ENCODE measurements at regions not wholly inside any gene's neighbourhood (a gene's known extent, or its start where the extent isn't known, plus 50 kb on each side); places are given as distances from the start of the nearest gene placed in this dataset.

DNA sequence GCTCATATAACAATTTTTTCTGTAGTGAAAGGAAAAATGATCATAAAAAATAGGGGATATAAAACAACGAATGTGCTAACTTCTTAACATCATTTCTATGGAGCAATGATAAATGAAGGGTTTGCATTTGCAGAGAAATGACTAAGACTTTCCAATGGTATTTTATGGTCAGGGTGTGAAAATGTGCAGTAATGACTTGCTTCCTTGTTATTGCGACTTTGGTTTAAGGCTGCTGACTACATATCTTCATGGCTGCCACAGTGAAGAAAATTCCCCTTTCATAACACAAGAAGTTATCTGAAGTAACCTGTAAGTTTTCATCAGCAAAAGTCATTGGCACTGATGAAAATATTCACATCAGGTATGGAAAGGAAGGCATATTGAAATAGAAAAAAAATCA is 166.1 kb upstream of the NRG3 start:
- in situ Hi-C loops (cut with HindIII; ENCODE audit: low pct_unique_long_range_greater_than_20kb, low sequenced_read_pairs) (no loop called here), intact Hi-C loops (cut with micrococcal nuclease; ENCODE audit: unreplicated experiment) (no loop called here)
- no TSS peak for BruUV-seq (replicated peaks)
- ChIA-PET POLR2A (no interaction called here), CTCF (no interaction called here)
- ATAC-seq (no peak), DNase-seq (ENCODE audit: low read depth, low spot score) (no peak)
- TF ChIP-seq, protein P1, sequence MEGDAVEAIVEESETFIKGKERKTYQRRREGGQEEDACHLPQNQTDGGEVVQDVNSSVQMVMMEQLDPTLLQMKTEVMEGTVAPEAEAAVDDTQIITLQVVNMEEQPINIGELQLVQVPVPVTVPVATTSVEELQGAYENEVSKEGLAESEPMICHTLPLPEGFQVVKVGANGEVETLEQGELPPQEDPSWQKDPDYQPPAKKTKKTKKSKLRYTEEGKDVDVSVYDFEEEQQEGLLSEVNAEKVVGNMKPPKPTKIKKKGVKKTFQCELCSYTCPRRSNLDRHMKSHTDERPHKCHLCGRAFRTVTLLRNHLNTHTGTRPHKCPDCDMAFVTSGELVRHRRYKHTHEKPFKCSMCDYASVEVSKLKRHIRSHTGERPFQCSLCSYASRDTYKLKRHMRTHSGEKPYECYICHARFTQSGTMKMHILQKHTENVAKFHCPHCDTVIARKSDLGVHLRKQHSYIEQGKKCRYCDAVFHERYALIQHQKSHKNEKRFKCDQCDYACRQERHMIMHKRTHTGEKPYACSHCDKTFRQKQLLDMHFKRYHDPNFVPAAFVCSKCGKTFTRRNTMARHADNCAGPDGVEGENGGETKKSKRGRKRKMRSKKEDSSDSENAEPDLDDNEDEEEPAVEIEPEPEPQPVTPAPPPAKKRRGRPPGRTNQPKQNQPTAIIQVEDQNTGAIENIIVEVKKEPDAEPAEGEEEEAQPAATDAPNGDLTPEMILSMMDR (IDR thresholded peaks at IDR 0.05) = no peak
- TF ChIP-seq TCF7L2 (IDR thresholded peaks at IDR 0.05; ENCODE audit: low read depth, low read length) (no peak), POLR2AphosphoS5 (IDR thresholded peaks at IDR 0.05; ENCODE audit: low read depth, low read length) (no peak), SIN3A (IDR thresholded peaks at IDR 0.05; ENCODE audit: borderline replicate concordance, insufficient read depth, low read depth, low read length) (no peak)
- TF ChIP-seq, protein P2, sequence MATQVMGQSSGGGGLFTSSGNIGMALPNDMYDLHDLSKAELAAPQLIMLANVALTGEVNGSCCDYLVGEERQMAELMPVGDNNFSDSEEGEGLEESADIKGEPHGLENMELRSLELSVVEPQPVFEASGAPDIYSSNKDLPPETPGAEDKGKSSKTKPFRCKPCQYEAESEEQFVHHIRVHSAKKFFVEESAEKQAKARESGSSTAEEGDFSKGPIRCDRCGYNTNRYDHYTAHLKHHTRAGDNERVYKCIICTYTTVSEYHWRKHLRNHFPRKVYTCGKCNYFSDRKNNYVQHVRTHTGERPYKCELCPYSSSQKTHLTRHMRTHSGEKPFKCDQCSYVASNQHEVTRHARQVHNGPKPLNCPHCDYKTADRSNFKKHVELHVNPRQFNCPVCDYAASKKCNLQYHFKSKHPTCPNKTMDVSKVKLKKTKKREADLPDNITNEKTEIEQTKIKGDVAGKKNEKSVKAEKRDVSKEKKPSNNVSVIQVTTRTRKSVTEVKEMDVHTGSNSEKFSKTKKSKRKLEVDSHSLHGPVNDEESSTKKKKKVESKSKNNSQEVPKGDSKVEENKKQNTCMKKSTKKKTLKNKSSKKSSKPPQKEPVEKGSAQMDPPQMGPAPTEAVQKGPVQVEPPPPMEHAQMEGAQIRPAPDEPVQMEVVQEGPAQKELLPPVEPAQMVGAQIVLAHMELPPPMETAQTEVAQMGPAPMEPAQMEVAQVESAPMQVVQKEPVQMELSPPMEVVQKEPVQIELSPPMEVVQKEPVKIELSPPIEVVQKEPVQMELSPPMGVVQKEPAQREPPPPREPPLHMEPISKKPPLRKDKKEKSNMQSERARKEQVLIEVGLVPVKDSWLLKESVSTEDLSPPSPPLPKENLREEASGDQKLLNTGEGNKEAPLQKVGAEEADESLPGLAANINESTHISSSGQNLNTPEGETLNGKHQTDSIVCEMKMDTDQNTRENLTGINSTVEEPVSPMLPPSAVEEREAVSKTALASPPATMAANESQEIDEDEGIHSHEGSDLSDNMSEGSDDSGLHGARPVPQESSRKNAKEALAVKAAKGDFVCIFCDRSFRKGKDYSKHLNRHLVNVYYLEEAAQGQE (IDR thresholded peaks at IDR 0.05; ENCODE audit: insufficient read depth in 1 of 2, low read depth in 2 of 2, low read length in 1 of 2) = no peak
- Histone ChIP-seq H3K4me3 (ENCODE audit: low read depth in 2 of 2, low read length in 2 of 2) (no peak overlapping the region), H3K9me3 (ENCODE audit: control insufficient read depth, insufficient read depth, low read depth, low read length) (no peaks in the 10 kb centered on the region), H3K36me3 (ENCODE audit: control insufficient read depth, insufficient read depth, low read length) (no peaks in the 10 kb centered on the region), H3K27me3 (ENCODE audit: control insufficient read depth, insufficient read depth, low read length) (no peaks in the 10 kb centered on the region), H3K4me1 (ENCODE audit: control insufficient read depth, insufficient read depth, low read length) (no peaks in the 10 kb centered on the region), H3K27ac (ENCODE audit: low read length) (no peak overlapping the region)

DNA sequence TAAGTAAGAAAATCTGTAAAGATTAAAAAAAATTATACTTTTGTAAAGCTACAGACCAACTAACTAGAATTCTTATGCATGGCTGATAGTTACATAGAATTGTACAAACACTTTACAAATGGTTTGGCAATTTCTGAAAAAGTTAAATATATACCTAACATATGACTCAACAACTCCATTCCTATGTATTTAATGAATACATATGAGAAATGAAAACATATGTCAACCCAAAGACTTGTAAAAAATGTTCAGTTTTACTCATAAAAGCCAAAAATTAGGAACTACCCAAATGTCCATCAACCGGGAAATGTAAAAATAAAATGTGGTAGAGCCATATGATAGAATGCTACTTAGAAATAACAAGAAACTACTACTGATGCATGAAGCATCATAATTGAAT is 152.6 kb upstream of the NRG3 start:
- H3K4me1 ChIP-seq (ENCODE audit: control insufficient read depth, insufficient read depth, low read length) = no peaks in the 10 kb centered on the region
- H3K4me3 ChIP-seq (ENCODE audit: low read depth in 2 of 2, low read length in 2 of 2) = no peak overlapping the region
- ATAC-seq = no peak
- POLR2A ChIA-PET = no interaction called here
- peaks cover 5% of the 10 kb centered on the region; the same call in 1 of the 2 replicates for H3K9me3 ChIP-seq (ENCODE audit: control insufficient read depth, insufficient read depth, low read depth, low read length)
- TF ChIP-seq, protein P2 (IDR thresholded peaks at IDR 0.05; ENCODE audit: insufficient read depth in 1 of 2, low read depth in 2 of 2, low read length in 1 of 2) = no peak
- TF ChIP-seq TCF7L2 (IDR thresholded peaks at IDR 0.05; ENCODE audit: low read depth, low read length) (no peak), POLR2AphosphoS5 (IDR thresholded peaks at IDR 0.05; ENCODE audit: low read depth, low read length) (no peak), SIN3A (IDR thresholded peaks at IDR 0.05; ENCODE audit: borderline replicate concordance, insufficient read depth, low read depth, low read length) (no peak)
- TF ChIP-seq, protein P1 (IDR thresholded peaks at IDR 0.05) = no peak
- BruUV-seq (replicated peaks) = no TSS peak
- DNase-seq (ENCODE audit: low read depth, low spot score) = no peak
- no peaks in the 10 kb centered on the region for H3K27me3 ChIP-seq (ENCODE audit: control insufficient read depth, insufficient read depth, low read length)
- intact Hi-C loops (cut with micrococcal nuclease; ENCODE audit: unreplicated experiment) (no loop called here), in situ Hi-C loops (cut with HindIII; ENCODE audit: low pct_unique_long_range_greater_than_20kb, low sequenced_read_pairs) (no loop called here)
- no peaks in the 10 kb centered on the region for H3K36me3 ChIP-seq (ENCODE audit: control insufficient read depth, insufficient read depth, low read length)
- no peak overlapping the region for H3K27ac ChIP-seq (ENCODE audit: low read length)
- CTCF ChIA-PET = no interaction called here

Measured in Panc1 (cell line).